Nucleus accumbens (tissue), 56 donors: ENCODE measurements at regions not wholly inside any gene's neighbourhood (a gene's known extent, or its start where the extent isn't known, plus 50 kb on each side); places are given as distances from the start of the nearest gene placed in this dataset.

ENCODE experiments used
- DNase-seq, 56 donors: peaks; one replicate each; lab custom pipeline; 2025; lab: John Stamatoyannopoulos, UW

- DNase-seq: no peak
Measured at GRCh38 chr12:24244801-24245200, 295.3 kb upstream of the SOX5 start.

DNA sequence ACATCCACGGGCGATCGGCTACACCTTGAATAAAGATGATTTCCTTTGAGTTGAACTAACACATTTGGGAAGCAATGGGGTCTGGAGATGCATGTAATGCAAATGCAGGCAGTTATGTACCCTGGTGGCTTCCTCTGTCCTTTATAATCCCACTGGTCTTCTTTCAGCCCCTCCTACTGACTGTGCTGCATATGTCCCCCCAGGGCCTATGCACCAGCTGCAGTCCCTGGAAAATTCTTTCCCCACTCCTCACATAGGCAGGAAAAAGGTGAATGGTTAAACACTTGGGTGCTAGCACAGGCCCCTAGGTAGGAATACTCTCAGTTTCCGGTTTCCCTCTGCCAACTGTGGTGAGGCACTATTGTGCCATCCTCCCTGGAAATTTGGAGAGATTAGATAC is 294.8 kb upstream of the SOX5 start:
- DNase-seq: no peak

GRCh38 chr12:24240707-24241106 is 291.2 kb upstream of the SOX5 start:
- no peak for DNase-seq

DNA sequence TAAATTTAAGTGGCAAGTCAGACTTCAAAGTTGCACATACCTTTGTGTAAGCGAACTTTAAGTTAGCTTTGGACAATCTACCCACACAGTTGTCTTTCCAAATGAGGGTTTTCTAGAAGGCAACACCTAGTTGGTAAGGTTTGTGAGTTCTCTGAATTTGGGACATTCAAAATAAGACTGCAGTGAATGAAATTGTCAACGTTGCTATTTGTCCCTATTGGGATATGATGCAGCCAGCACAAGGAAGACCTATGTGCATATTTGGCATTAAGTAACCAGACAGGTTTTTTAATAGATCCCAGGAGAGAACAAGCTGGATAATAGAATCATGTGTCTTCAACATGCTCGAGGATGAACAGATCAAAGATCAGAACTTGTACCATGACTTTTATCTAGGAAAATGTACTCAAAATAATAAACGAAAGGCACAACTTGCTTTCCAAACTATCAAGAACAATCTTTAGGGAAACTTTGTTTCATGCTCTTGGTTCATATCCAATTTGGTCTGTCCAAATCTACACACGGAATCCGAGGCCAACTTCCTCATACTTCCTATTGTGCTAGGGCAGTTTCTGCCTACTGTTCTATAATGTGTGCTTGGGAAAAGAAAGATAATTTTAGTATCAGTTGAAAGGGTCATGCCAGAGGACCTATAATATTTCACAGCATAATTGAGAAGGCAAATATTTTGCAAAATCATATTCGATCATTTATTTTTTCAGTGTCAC is 284.2 kb upstream of the SOX5 start:
- DNase-seq: no peak

DNA sequence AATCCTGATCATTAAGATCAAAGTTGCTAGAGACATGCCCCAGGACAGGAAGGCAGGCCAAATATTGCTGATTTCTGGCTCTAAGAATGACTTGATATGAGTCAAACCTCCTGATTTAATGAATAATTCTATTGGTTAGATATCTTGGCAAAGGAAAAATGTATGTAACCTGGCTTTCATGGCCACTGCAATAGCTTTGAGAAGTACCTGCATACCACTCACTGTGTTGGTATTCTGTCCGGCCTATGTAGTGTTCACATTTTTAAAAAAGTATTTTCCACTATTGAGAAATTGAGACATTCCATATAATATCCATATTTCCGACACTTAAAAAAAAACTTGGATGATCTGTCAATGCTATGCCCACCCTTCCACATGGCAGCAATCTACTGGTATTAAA is 283.1 kb upstream of the SOX5 start:
- DNase-seq: no peak

- DNase-seq: no peak
Measured at GRCh38 chr12:24231298-24231697, 281.8 kb upstream of the SOX5 start.

DNA sequence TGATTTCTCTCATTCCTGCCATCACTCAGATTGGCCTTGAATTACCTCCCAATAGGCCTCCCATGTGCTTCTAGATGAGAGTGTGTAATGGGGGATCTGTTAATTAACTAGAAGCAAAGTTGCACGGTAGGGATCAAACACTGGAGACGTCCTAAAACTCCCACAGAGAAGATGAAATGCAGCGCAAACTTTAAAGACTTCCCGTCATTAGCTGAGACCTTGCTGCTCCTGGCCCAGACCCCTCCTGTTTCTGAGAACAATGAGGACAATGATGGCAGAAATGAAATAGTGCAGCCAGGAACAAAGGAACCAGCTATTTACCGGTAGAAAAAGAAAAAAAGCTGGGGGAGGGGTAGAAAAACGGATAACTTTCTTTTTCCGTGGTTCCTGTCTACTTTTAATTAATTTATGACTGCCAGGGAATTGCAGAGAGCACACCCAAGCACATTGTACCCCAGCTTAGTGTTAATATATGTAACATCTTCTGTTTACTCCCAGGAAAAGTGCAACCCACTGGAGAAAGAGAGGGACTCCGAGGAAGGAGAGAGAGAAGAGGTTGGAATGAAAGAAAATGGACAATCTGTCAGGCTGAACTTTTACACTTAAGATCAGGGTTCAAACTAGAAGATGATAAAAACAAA is 280.7 kb upstream of the SOX5 start:
- DNase-seq: no peak

GRCh38 chr12:24229031-24229700 is 279.7 kb upstream of the SOX5 start:
- DNase-seq: no peak

DNA sequence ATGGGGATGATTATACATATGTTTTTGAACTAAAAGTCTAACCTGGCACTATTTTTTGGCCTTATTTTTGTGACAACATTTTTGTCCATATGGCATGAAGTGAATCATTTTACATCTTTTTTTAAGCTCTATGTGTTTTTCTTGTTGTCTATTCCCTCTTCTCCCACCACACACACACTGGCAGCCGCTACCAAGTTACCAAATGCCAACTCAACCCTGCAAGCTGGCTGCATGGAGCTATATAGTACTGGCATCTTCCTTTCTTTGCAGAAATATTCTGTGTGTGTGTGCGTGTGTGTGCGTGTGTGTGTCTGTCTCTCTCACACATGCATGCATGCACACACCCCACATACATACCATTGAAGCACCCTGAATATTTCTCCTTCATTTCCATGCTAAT is 278.9 kb upstream of the SOX5 start:
- DNase-seq: no peak

DNA sequence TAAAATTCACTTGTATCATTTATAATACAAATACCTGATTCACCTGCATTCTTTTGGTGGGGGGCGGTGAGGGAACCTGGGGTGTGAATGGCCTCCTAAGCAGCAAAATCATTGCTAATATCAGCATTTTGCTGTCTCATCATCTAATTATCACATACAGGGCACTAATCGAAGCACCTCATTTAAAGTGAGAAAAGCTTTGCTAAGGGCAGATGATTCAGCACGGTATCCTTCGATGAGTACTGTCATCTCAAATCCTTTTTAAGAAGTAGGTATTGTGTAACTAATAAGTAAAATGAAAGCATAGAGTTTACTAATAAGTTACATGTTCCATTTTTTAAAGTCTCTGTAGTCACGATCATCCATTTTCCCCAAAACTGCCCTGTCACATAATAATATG is 278.1 kb upstream of the SOX5 start:
- no peak for DNase-seq

DNA sequence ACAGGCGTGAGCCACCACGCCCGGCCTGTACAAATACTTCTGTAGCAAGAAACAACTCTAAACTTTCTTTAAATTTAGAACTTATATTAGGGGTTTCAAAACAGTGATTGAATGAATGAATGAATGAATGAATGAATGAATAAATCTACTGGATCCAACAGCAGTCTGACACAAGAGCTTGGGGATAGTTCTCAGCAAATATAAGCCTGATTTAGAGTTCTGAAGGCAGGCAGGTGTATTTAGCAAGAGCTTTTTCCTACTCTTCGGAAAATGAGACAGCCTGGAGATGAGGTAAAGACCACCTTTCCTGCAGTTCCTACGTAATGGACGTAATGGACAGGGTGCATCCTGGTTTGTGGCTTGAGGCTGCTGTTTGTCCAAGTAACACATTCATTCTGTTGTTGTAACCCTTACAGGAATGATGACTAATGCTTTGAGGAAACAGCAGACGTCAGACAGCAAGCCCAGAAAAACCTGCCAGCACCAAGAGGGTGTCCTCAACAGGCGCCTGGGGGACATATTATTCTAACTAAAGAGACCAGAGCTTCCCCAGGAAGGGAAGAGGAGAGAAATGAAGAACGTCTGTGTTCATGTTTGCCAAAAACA is 277.4 kb upstream of the SOX5 start:
- DNase-seq: peak in 1 of 56 donors; percentile 4

GRCh38 chr12:24224401-24224800 is 274.9 kb upstream of the SOX5 start:
- DNase-seq: no peak

DNA sequence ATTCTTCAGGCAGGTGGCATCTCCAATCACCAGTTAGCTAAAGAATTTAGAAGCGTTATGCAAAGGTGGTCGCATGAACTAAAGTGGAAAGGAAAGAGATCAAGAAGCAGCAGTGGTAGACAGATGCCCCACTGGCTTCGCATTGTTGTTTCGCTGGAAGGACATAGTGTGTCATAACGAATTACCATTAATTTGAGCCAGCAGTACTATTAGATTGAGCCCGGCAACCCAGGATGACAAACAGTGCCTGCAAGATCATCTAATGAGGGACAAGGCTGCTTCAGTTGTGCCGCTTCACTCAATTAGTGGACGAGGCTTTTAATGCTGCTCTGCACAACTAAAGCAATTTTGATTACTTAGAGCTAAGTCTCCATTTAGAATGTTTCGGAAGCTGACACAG is 274.5 kb upstream of the SOX5 start:
- no peak for DNase-seq

GRCh38 chr12:24222968-24223367 is 273.5 kb upstream of the SOX5 start:
- no peak for DNase-seq

DNA sequence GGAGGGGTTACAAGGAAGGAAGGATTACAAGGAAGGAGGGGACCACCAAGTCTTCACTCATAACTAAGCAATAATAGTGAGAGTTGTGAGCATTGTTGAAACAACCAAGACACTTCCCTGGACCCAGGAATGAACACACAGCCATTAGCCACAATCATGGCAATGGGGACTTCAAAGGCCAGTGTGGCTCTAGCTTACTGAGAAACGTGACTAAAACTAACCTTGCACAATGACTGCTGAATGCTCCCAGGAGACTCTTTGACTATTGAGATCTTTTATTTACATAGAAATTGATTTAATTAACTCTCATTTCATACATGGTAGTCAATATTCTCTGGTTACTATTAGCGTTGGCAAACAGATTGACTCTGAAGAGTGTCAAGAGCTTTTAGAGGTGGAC is 263.0 kb upstream of the SOX5 start:
- DNase-seq: no peak

- no peak for DNase-seq
Measured at GRCh38 chr12:24206621-24207020, 257.2 kb upstream of the SOX5 start.

- no peak for DNase-seq
Measured at GRCh38 chr12:24201258-24201970, 251.9 kb upstream of the SOX5 start.

DNA sequence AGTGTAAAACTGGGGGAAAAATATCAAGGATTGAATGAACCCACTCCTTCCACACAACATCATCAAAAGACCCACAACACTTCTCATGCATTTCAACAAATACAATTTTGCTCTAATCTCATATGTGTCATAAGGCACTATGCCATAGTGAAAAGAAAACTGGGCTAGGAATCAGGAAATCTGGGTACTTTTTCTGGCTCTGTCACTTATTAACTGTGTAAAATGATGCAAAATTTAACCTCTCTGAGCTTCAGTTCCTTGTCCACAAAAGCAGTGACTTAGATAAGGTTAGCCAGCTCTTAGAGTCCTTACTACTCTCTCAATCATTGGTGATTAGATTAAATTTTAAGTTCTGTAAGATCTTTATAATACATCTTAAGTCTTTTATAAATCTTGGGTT is 250.5 kb upstream of the SOX5 start:
- DNase-seq: no peak

- DNase-seq: no peak
Measured at GRCh38 chr12:24198936-24199671, 249.6 kb upstream of the SOX5 start.

GRCh38 chr12:24198070-24198469 is 248.6 kb upstream of the SOX5 start:
- no peak for DNase-seq
